ENCODE measurements at regions not wholly inside any gene's neighbourhood (a gene's known extent, or its start where the extent isn't known, plus 50 kb on each side); places are given as distances from the start of the nearest gene placed in this dataset.
"Not testable (repeated sequence)": the region's sequence is repeated elsewhere in the genome, so short reads cannot be mapped to it uniquely, and the experiment has no call there.

GRCh38 chrX:43375136-43375535 is 281.0 kb upstream of the MAOA start:
- DNase-seq (ENCODE audit: low spot score) = no peak

- no peak for DNase-seq (ENCODE audit: low spot score)
Observed at GRCh38 chrX:43380704-43381103, 275.4 kb upstream of the MAOA start.

- no peak for DNase-seq (ENCODE audit: low spot score)
Observed at GRCh38 chrX:43386875-43387274, 269.2 kb upstream of the MAOA start.

GRCh38 chrX:43405191-43405590 is 250.9 kb upstream of the MAOA start:
- DNase-seq (ENCODE audit: low spot score) = no peak

GRCh38 chrX:43423876-43424275 is 232.2 kb upstream of the MAOA start:
- no peak for DNase-seq (ENCODE audit: low spot score)

GRCh38 chrX:43436517-43436916 is 219.6 kb upstream of the MAOA start:
- no peak for DNase-seq (ENCODE audit: low spot score)

GRCh38 chrX:43446752-43447151 is 209.3 kb upstream of the MAOA start:
- no peak for DNase-seq (ENCODE audit: low spot score)

- DNase-seq (ENCODE audit: low spot score) = no peak
Observed at GRCh38 chrX:43448688-43449087, 207.4 kb upstream of the MAOA start.

GRCh38 chrX:43450355-43450754 is 205.7 kb upstream of the MAOA start:
- DNase-seq (ENCODE audit: low spot score) = no peak

GRCh38 chrX:43451976-43452686 is 204.0 kb upstream of the MAOA start:
- not testable (repeated sequence) for DNase-seq (ENCODE audit: low spot score)

GRCh38 chrX:43456063-43456462 is 200.0 kb upstream of the MAOA start:
- DNase-seq (ENCODE audit: low spot score) = no peak

- no peak for DNase-seq (ENCODE audit: low spot score)
Observed at GRCh38 chrX:43456906-43457305, 199.2 kb upstream of the MAOA start.

- DNase-seq (ENCODE audit: low spot score) = no peak
Observed at GRCh38 chrX:43467608-43468234, 188.4 kb upstream of the MAOA start.

GRCh38 chrX:43469391-43470054 is 186.6 kb upstream of the MAOA start:
- no peak for DNase-seq (ENCODE audit: low spot score)

GRCh38 chrX:43474321-43474720 is 181.8 kb upstream of the MAOA start:
- no peak for DNase-seq (ENCODE audit: low spot score)

GRCh38 chrX:43479070-43479469 is 177.0 kb upstream of the MAOA start:
- no peak for DNase-seq (ENCODE audit: low spot score)

GRCh38 chrX:43479850-43480249 is 176.2 kb upstream of the MAOA start:
- DNase-seq (ENCODE audit: low spot score) = no peak

GRCh38 chrX:43481576-43481975 is 174.5 kb upstream of the MAOA start:
- no peak for DNase-seq (ENCODE audit: low spot score)

GRCh38 chrX:43493756-43494155 is 162.3 kb upstream of the MAOA start:
- DNase-seq (ENCODE audit: low spot score) = no peak

- DNase-seq (ENCODE audit: low spot score) = no peak
Observed at GRCh38 chrX:43500246-43500645, 155.9 kb upstream of the MAOA start.

- DNase-seq (ENCODE audit: low spot score) = no peak
Observed at GRCh38 chrX:43500996-43501694, 155.0 kb upstream of the MAOA start.

GRCh38 chrX:43504394-43504793 is 151.7 kb upstream of the MAOA start:
- DNase-seq (ENCODE audit: low spot score) = no peak

GRCh38 chrX:43505769-43506168 is 150.3 kb upstream of the MAOA start:
- DNase-seq (ENCODE audit: low spot score) = no peak
